ENCODE measurements at regions not wholly inside any gene's neighbourhood (a gene's known extent, or its start where the extent isn't known, plus 50 kb on each side); places are given as distances from the start of the nearest gene placed in this dataset.

DNA sequence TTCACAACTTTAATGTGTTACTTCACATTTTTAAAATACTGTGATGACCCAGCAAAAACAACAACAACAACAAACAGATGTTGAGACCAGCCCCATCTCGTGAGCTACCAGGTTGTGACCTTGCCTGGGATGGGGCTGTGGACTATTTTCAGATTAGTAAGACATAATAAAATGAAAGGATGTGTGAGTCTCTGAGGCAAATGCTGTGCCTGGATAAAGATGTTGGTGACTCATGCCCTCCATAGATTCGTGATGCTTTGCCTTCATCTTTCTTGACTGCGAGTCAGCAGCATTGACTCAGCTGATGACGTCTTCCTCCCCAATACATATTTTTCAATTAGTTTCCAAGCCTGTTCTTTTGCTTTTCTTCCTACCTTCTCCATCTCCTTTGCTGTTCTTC lies 453.0 kb upstream of the CFAP20DC start:
- Histone ChIP-seq H3F3A (ENCODE audit: insufficient read depth, low read length, poor library complexity, severe bottlenecking) (no peaks in the 10 kb centered on the region), H3K9me2 (ENCODE audit: insufficient read depth, low read length) (no peaks in the 10 kb centered on the region), H3K27ac (ENCODE audit: low read length) (no peak overlapping the region), H2AFZ (ENCODE audit: low read depth, low read length) (no peak overlapping the region), H3K79me2 (replicated peaks; ENCODE audit: insufficient read depth, low read length) (no peaks in the 10 kb centered on the region), H3K27me3 (ENCODE audit: insufficient read depth, low read depth, low read length) (no peaks in the 10 kb centered on the region), H3K9ac (ENCODE audit: low read length) (no peak overlapping the region), H3K36me3 (ENCODE audit: insufficient read depth, low read length) (no peaks in the 10 kb centered on the region), H3K4me2 (ENCODE audit: low read length) (no peak overlapping the region), H3K4me3 (ENCODE audit: low read length) (no peak overlapping the region), H3K9me3 (ENCODE audit: low read length) (no peaks in the 10 kb centered on the region), H4K20me1 (ENCODE audit: insufficient read depth) (no peaks in the 10 kb centered on the region)
- TF ChIP-seq SMC3 (conservative IDR thresholded peaks at IDR 0.05; ENCODE audit: poor library complexity), result no peak
- no peak for TF ChIP-seq EZH2 (IDR thresholded peaks at IDR 0.05; ENCODE audit: borderline replicate concordance, insufficient read depth, low read length, poor library complexity, severe bottlenecking)

DNA sequence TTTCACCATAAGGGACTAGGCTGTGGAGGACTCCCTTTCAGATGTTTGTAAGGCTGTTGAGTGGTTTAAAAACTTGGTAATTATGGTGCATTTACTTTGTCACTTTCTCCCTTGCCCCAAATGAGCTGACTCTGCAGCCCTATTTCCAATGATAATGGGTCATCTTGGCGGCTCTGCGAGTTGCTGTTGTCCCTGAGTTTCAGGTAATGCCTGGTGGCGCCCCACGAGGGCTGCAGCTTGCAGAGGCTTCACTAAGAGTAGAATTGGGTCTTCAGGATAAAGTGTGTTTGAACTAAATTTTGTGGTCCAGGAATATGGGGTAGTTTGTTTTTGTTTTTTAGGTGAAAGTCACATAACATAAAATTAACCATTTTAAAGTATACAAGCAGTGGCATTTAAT lies 450.1 kb upstream of the CFAP20DC start:
- Histone ChIP-seq H3F3A (ENCODE audit: insufficient read depth, low read length, poor library complexity, severe bottlenecking) (no peaks in the 10 kb centered on the region), H2AFZ (ENCODE audit: low read depth, low read length) (no peak overlapping the region), H3K36me3 (ENCODE audit: insufficient read depth, low read length) (no peaks in the 10 kb centered on the region), H3K27me3 (ENCODE audit: insufficient read depth, low read depth, low read length) (no peaks in the 10 kb centered on the region), H3K9me3 (ENCODE audit: low read length) (no peaks in the 10 kb centered on the region), H3K9ac (ENCODE audit: low read length) (no peak overlapping the region), H3K9me2 (ENCODE audit: insufficient read depth, low read length) (no peaks in the 10 kb centered on the region), H3K4me3 (ENCODE audit: low read length) (no peak overlapping the region), H3K4me2 (ENCODE audit: low read length) (no peak overlapping the region), H4K20me1 (ENCODE audit: insufficient read depth) (no peaks in the 10 kb centered on the region), H3K27ac (ENCODE audit: low read length) (no peak overlapping the region), H3K79me2 (replicated peaks; ENCODE audit: insufficient read depth, low read length) (no peaks in the 10 kb centered on the region)
- TF ChIP-seq RAD21 (conservative IDR thresholded peaks at IDR 0.05), result no peak
- TF ChIP-seq SMC3 (conservative IDR thresholded peaks at IDR 0.05; ENCODE audit: poor library complexity), result no peak
- TF ChIP-seq EZH2 (IDR thresholded peaks at IDR 0.05; ENCODE audit: borderline replicate concordance, insufficient read depth, low read length, poor library complexity, severe bottlenecking), result no peak
- no peak for TF ChIP-seq EP300 (conservative IDR thresholded peaks at IDR 0.05; ENCODE audit: poor library complexity, severe bottlenecking)

DNA sequence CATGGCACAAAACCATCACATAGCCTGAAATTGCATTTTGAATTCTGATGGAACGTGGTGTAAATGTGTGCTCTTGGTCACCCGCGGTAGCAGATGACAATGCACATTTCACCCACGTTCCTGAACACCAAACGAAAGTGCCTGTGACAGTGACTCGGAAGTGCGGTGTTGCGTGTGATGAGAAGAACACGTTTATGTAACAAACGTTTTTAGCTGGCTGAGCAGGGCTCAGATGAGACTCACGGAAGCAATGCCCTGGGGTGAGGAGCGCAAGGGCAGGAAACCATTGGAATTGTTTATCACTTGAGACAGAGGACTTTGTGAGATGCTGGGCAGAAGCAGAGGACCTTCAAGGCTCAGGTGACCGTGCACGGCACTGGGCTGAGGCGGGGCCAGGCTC lies 449.2 kb upstream of the CFAP20DC start:
- H4K20me1 ChIP-seq (ENCODE audit: insufficient read depth), result no peaks in the 10 kb centered on the region
- TF ChIP-seq MXI1 (conservative IDR thresholded peaks at IDR 0.05; ENCODE audit: poor library complexity, severe bottlenecking), result no peak
- TF ChIP-seq EZH2 (IDR thresholded peaks at IDR 0.05; ENCODE audit: borderline replicate concordance, insufficient read depth, low read length, poor library complexity, severe bottlenecking), result no peak
- TF ChIP-seq, protein P1, sequence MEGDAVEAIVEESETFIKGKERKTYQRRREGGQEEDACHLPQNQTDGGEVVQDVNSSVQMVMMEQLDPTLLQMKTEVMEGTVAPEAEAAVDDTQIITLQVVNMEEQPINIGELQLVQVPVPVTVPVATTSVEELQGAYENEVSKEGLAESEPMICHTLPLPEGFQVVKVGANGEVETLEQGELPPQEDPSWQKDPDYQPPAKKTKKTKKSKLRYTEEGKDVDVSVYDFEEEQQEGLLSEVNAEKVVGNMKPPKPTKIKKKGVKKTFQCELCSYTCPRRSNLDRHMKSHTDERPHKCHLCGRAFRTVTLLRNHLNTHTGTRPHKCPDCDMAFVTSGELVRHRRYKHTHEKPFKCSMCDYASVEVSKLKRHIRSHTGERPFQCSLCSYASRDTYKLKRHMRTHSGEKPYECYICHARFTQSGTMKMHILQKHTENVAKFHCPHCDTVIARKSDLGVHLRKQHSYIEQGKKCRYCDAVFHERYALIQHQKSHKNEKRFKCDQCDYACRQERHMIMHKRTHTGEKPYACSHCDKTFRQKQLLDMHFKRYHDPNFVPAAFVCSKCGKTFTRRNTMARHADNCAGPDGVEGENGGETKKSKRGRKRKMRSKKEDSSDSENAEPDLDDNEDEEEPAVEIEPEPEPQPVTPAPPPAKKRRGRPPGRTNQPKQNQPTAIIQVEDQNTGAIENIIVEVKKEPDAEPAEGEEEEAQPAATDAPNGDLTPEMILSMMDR (IDR thresholded peaks at IDR 0.05; ENCODE audit: poor library complexity, severe bottlenecking), result no peak
- TF ChIP-seq POLR2AphosphoS5 (IDR thresholded peaks at IDR 0.05), result no peak
- no peak for TF ChIP-seq RAD21 (conservative IDR thresholded peaks at IDR 0.05)
- TF ChIP-seq, protein P2, sequence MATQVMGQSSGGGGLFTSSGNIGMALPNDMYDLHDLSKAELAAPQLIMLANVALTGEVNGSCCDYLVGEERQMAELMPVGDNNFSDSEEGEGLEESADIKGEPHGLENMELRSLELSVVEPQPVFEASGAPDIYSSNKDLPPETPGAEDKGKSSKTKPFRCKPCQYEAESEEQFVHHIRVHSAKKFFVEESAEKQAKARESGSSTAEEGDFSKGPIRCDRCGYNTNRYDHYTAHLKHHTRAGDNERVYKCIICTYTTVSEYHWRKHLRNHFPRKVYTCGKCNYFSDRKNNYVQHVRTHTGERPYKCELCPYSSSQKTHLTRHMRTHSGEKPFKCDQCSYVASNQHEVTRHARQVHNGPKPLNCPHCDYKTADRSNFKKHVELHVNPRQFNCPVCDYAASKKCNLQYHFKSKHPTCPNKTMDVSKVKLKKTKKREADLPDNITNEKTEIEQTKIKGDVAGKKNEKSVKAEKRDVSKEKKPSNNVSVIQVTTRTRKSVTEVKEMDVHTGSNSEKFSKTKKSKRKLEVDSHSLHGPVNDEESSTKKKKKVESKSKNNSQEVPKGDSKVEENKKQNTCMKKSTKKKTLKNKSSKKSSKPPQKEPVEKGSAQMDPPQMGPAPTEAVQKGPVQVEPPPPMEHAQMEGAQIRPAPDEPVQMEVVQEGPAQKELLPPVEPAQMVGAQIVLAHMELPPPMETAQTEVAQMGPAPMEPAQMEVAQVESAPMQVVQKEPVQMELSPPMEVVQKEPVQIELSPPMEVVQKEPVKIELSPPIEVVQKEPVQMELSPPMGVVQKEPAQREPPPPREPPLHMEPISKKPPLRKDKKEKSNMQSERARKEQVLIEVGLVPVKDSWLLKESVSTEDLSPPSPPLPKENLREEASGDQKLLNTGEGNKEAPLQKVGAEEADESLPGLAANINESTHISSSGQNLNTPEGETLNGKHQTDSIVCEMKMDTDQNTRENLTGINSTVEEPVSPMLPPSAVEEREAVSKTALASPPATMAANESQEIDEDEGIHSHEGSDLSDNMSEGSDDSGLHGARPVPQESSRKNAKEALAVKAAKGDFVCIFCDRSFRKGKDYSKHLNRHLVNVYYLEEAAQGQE (IDR thresholded peaks at IDR 0.05; ENCODE audit: borderline replicate concordance), result no peak
- TF ChIP-seq EP300 (conservative IDR thresholded peaks at IDR 0.05; ENCODE audit: poor library complexity, severe bottlenecking), result no peak
- no peak for TF ChIP-seq TAF1 (IDR thresholded peaks at IDR 0.05; ENCODE audit: low read depth)
- no peak for TF ChIP-seq SMC3 (conservative IDR thresholded peaks at IDR 0.05; ENCODE audit: poor library complexity)
- H3F3A ChIP-seq (ENCODE audit: insufficient read depth, low read length, poor library complexity, severe bottlenecking), result no peaks in the 10 kb centered on the region
- no peak overlapping the region for H2AFZ ChIP-seq (ENCODE audit: low read depth, low read length)
- H3K36me3 ChIP-seq (ENCODE audit: insufficient read depth, low read length), result no peaks in the 10 kb centered on the region
- H3K9me2 ChIP-seq (ENCODE audit: insufficient read depth, low read length), result no peaks in the 10 kb centered on the region
- H3K79me2 ChIP-seq (replicated peaks; ENCODE audit: insufficient read depth, low read length), result no peaks in the 10 kb centered on the region
- no peaks in the 10 kb centered on the region for H3K27me3 ChIP-seq (ENCODE audit: insufficient read depth, low read depth, low read length)
- no peaks in the 10 kb centered on the region for H3K9me3 ChIP-seq (ENCODE audit: low read length)
- no peak overlapping the region for H3K4me2 ChIP-seq (ENCODE audit: low read length)
- H3K9ac ChIP-seq (ENCODE audit: low read length), result no peak overlapping the region
- H3K27ac ChIP-seq (ENCODE audit: low read length), result no peak overlapping the region
- H3K4me3 ChIP-seq (ENCODE audit: low read length), result no peak overlapping the region

All from neural cell (in vitro differentiated cells).